PC-3 (cell line): ENCODE measurements at regions not wholly inside any gene's neighbourhood (a gene's known extent, or its start where the extent isn't known, plus 50 kb on each side); places are given as distances from the start of the nearest gene placed in this dataset.

Source experiments
- ATAC-seq: fragments of 200-7000 bp; cut with Tn5 transposase; 2 replicates; pipeline ENCODE4 v1.9.1; 2020; ENCODE audit warnings: mild to moderate bottlenecking, moderate library complexity
- BruUV-seq: library from RNA; stranded (reverse); fragments of 400-500 nt; replicated peaks from 2 replicates; lab custom pipeline; 2021; lab: Mats Ljungman, UMichigan
- CTCF ChIA-PET: fragments of 300-600 bp; sonication (Branson Sonifier 250); formaldehyde crosslinking; loops from one replicate; lab custom pipeline; 2022; ENCODE audit warnings: antibody characterized with exemption; lab: Charles Lee
- POLR2A ChIA-PET: fragments of 300-600 bp; sonication (Branson Sonifier 250); formaldehyde crosslinking; loops from one replicate; lab custom pipeline; 2022; ENCODE audit warnings: antibody characterized with exemption; ENCODE audit not compliant: unreplicated experiment; lab: Charles Lee
- DNase-seq: peaks from one replicate; pipeline ENCODE4 v3.0.0-alpha.2; 2015
- H2AFZ ChIP-seq: fragments of 300-600 bp; sonication (generic); 2 replicates; pipeline ENCODE4 v1.6.0; 2016; ENCODE audit warnings: antibody characterized with exemption, low read length
- H3F3A ChIP-seq: fragments of 300-600 bp; sonication (generic); one replicate; pipeline ENCODE4 v1.6.0; 2017; ENCODE audit warnings: antibody characterized with exemption, low read length, control low read depth, mild to moderate bottlenecking; ENCODE audit not compliant: unreplicated experiment
- H3K27ac ChIP-seq: fragments of 300-600 bp; sonication (generic); 2 replicates; pipeline ENCODE4 v1.5.1; 2016; ENCODE audit warnings: mild to moderate bottlenecking, low read length
- H3K27me3 ChIP-seq: fragments of 300-600 bp; sonication (generic); 2 replicates; pipeline ENCODE4 v1.6.1; 2016; ENCODE audit warnings: low read length, mixed read lengths
- H3K36me3 ChIP-seq: fragments of 300-600 bp; sonication (generic); 2 replicates; pipeline ENCODE4 v1.6.1; 2016; ENCODE audit warnings: low read depth, mixed run types, low read length, mixed read lengths
- H3K4me1 ChIP-seq: fragments of 300-600 bp; sonication (generic); 2 replicates; pipeline ENCODE4 v1.5.1; 2016; ENCODE audit warnings: low read length; ENCODE audit not compliant: insufficient read depth
- H3K4me2 ChIP-seq: fragments of 300-600 bp; sonication (generic); 2 replicates; pipeline ENCODE4 v1.6.0; 2016; ENCODE audit warnings: low read length
- H3K4me3 ChIP-seq: fragments of 300-600 bp; sonication (generic); 2 replicates; pipeline ENCODE4 v1.5.1; 2016; ENCODE audit warnings: mild to moderate bottlenecking, low read length, mixed read lengths
- H3K79me2 ChIP-seq: fragments of 300-600 bp; sonication (generic); 2 replicates; pipeline ENCODE4 v1.6.1; 2017; ENCODE audit warnings: low read length, mixed read lengths
- H3K9ac ChIP-seq: fragments of 300-600 bp; sonication (generic); 2 replicates; pipeline ENCODE4 v1.6.0; 2016; ENCODE audit warnings: mild to moderate bottlenecking, low read length
- H3K9me2 ChIP-seq: fragments of 300-600 bp; sonication (generic); replicated peaks from 2 replicates; pipeline ENCODE4 v1.6.1; 2016; ENCODE audit warnings: mixed run types, low read length, mixed read lengths
- H3K9me3 ChIP-seq: fragments of 300-600 bp; sonication (generic); 2 replicates; pipeline ENCODE4 v1.6.1; 2016; ENCODE audit warnings: low read length, mixed read lengths
- H4K20me1 ChIP-seq: fragments of 300-600 bp; sonication (generic); 2 replicates; pipeline ENCODE4 v1.6.1; 2016; ENCODE audit warnings: low read length, mixed read lengths
- CTCF ChIP-seq: fragments of 300-600 bp; sonication (generic); conservative IDR thresholded peaks from 2 replicates; pipeline ENCODE4 v1.5.1; 2017; ENCODE audit warnings: antibody characterized with exemption, low read depth, mild to moderate bottlenecking, low read length
- EZH2 ChIP-seq: fragments of 300-600 bp; sonication (generic); IDR thresholded peaks from one replicate; pipeline ENCODE4 v1.6.1; 2017; ENCODE audit warnings: antibody characterized with exemption, mild to moderate bottlenecking, low read length; ENCODE audit not compliant: unreplicated experiment
- EZH2phosphoT487 ChIP-seq: fragments of 300-600 bp; sonication (generic); IDR thresholded peaks from 2 replicates; pipeline ENCODE4 v1.6.1; 2018; ENCODE audit warnings: mild to moderate bottlenecking, antibody characterized with exemption, low read length, borderline replicate concordance
- intact Hi-C: fragments of 100-400 bp; cut with micrococcal nuclease; formaldehyde crosslinking; loops from 2 replicates; pipeline ENCODE4 v1.9.0; 2023

GRCh38 chr3:5560199-5560598 is 372.7 kb downstream of the EDEM1 start:
- intact Hi-C loops = no loop called here
- Histone ChIP-seq H3K9me2 (no peaks in the 10 kb centered on the region), H2AFZ (no peak overlapping the region), H3K4me3 (no peak overlapping the region), H3K27ac (no peak overlapping the region), H3K4me2 (no peak overlapping the region), H4K20me1 (no peaks in the 10 kb centered on the region), H3F3A (no peaks in the 10 kb centered on the region), H3K27me3 (no peaks in the 10 kb centered on the region), H3K9me3 (no peaks in the 10 kb centered on the region), H3K9ac (no peak overlapping the region), H3K4me1 (no peaks in the 10 kb centered on the region), H3K36me3 (no peaks in the 10 kb centered on the region), H3K79me2 (no peaks in the 10 kb centered on the region)
- no TSS peak for BruUV-seq
- TF ChIP-seq EZH2phosphoT487 = no peak
- ChIA-PET POLR2A (no interaction called here), CTCF (no interaction called here)
- ATAC-seq (no peak), DNase-seq (no peak)

DNA sequence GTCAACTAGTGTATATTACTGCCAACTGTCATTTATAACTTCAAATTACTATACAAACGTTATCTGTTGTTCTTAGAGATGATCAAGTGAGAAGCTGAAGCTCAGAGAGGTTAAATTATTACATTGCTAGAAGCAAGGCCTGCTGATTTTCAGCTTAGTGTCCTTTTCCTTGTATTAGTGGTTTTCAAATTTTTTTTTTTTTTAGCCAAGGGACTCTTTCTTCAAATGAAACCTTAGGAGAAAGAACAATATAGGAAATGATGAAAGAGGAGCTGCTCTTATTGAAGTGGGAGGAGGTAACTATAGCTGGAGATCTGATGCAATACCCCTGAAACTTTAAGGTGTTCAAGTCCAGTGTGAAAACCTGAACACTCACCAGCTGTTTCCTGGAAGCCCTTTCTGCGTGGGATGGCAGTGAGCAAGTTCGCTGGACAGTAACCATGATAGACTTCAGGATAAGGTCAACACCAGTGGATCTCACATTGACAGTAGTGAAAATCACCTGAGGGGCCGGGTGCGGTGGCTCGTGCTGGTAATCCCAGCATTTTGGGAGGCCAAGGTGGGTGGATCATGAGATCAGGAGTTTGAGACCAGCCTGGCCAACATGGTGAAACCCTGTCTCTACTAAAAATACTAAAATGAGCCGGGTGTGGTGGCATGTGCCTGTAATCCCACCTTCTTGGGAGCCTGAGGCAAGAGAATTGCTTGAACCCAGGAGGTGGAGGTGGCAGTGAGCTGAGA is 376.2 kb downstream of the EDEM1 start:
- ATAC-seq = no peak
- Histone ChIP-seq H4K20me1 (no peaks in the 10 kb centered on the region), H3K27ac (no peak overlapping the region), H3K79me2 (no peaks in the 10 kb centered on the region), H3K9ac (no peak overlapping the region), H3K4me3 (no peak overlapping the region), H3K4me2 (no peak overlapping the region), H3K9me3 (no peaks in the 10 kb centered on the region), H3F3A (no peaks in the 10 kb centered on the region), H3K36me3 (no peaks in the 10 kb centered on the region), H2AFZ (no peak overlapping the region), H3K4me1 (no peaks in the 10 kb centered on the region), H3K27me3 (no peaks in the 10 kb centered on the region), H3K9me2 (no peaks in the 10 kb centered on the region)
- BruUV-seq = no TSS peak
- no peak for TF ChIP-seq EZH2phosphoT487
- POLR2A ChIA-PET = no interaction called here
- CTCF ChIA-PET = no interaction called here
- no peak for DNase-seq
- intact Hi-C loops = no loop called here

DNA sequence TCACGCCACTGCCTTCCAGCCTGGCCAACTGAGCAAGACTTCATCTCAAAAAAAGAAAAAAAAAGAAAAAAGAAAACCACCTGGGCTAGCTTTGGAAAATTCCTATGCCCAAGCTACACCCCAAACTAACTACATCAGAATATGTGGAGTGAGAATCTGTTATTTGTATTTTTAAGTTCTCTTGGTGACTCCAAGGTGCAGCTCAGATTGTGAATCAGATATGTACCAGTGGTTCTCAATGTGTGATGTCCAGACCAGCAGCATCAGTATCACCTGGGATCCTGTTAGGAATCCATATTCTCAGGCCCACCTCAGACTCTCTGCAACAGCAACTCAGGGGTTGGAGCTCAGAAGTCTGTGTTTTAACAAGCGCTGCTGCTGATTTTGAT is 376.8 kb downstream of the EDEM1 start:
- DNase-seq (no peak), ATAC-seq (no peak)
- no peaks in the 10 kb centered on the region for H3F3A ChIP-seq
- no TSS peak for BruUV-seq
- CTCF ChIA-PET = no interaction called here
- H3K9me2 ChIP-seq = no peaks in the 10 kb centered on the region
- POLR2A ChIA-PET = no interaction called here
- no peaks in the 10 kb centered on the region for H3K9me3 ChIP-seq
- no peaks in the 10 kb centered on the region for H3K79me2 ChIP-seq
- no peak overlapping the region for H3K27ac ChIP-seq
- no peak overlapping the region for H3K4me3 ChIP-seq
- no peaks in the 10 kb centered on the region for H4K20me1 ChIP-seq
- no peak for TF ChIP-seq CTCF
- no peak for TF ChIP-seq EZH2phosphoT487
- no peak for TF ChIP-seq EZH2
- H3K4me2 ChIP-seq = no peak overlapping the region
- H2AFZ ChIP-seq = no peak overlapping the region
- intact Hi-C loops = no loop called here
- no peaks in the 10 kb centered on the region for H3K27me3 ChIP-seq
- H3K36me3 ChIP-seq = no peaks in the 10 kb centered on the region
- H3K4me1 ChIP-seq = no peaks in the 10 kb centered on the region
- no peak overlapping the region for H3K9ac ChIP-seq

DNA sequence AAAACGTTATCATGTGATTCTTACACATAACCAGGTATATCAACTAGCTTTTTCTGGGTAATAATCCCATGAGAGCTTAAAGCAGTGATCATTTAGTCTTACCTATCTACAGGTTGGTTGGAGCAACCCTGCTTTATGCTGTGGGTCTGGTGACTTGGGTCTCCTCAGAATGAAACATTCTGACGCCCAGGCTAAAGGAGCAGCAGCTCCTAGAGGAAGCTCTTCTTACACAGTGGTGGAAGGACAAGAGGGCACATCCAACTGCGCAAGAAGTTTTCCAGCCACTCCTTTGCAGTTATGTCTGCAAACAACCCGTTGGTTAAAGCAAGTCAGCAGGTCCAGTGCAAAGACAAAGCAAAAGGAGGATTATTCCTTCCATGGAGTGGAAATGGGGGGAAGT is 377.5 kb downstream of the EDEM1 start:
- H3K27me3 ChIP-seq = no peaks in the 10 kb centered on the region
- DNase-seq (no peak), ATAC-seq (no peak)
- no peaks in the 10 kb centered on the region for H3K79me2 ChIP-seq
- POLR2A ChIA-PET = interaction anchor here (0.7 kb wide), 1 partner anchor 852 kb away, joined by 4 read pairs; no protein-coding TSS in a partner anchor
- BruUV-seq = no TSS peak
- no peaks in the 10 kb centered on the region for H3K4me1 ChIP-seq
- H3K9ac ChIP-seq = no peak overlapping the region
- H3K36me3 ChIP-seq = no peaks in the 10 kb centered on the region
- CTCF ChIA-PET = no interaction called here
- no peaks in the 10 kb centered on the region for H3K9me3 ChIP-seq
- no peak for TF ChIP-seq EZH2phosphoT487
- TF ChIP-seq EZH2 = no peak
- TF ChIP-seq CTCF = no peak
- H4K20me1 ChIP-seq = no peaks in the 10 kb centered on the region
- H3K4me3 ChIP-seq = no peak overlapping the region
- intact Hi-C loops = no loop called here
- no peak overlapping the region for H3K27ac ChIP-seq
- H3K9me2 ChIP-seq = no peaks in the 10 kb centered on the region
- H3K4me2 ChIP-seq = no peak overlapping the region
- H2AFZ ChIP-seq = no peak overlapping the region
- H3F3A ChIP-seq = no peaks in the 10 kb centered on the region
